Common myeloid progenitor, CD34-positive (primary cell): ENCODE measurements at regions not wholly inside any gene's neighbourhood (a gene's known extent, or its start where the extent isn't known, plus 50 kb on each side); places are given as distances from the start of the nearest gene placed in this dataset.

Experiments used
- CTCF ChIA-PET: fragments of 350-600 bp; sonication (Branson Sonifier 250); formaldehyde crosslinking; loops from one replicate; lab custom pipeline; 2021; ENCODE audit warnings: antibody characterized with exemption; lab: Charles Lee
- POLR2A ChIA-PET: fragments of 350-600 bp; sonication (Branson Sonifier 250); formaldehyde crosslinking; loops from one replicate; lab custom pipeline; 2021; ENCODE audit warnings: antibody characterized with exemption; lab: Charles Lee
- DNase-seq, 3 donors: peaks; one replicate each; pipeline versions ENCODE4 v3.0.0 to v3.0.0-alpha.2; 2013
- H3K27ac ChIP-seq, 2 experiments: 1 replicate in 1 of 2; 2 replicates in 1 of 2; pipeline ENCODE4 v1.7.0; 2013; ENCODE audit warnings: inconsistent platforms in 2 of 2, low read length in 2 of 2, mild to moderate bottlenecking in 2 of 2, low read depth in 1 of 2, moderate library complexity in 1 of 2; ENCODE audit not compliant: severe bottlenecking in 2 of 2, insufficient read depth in 1 of 2, poor library complexity in 1 of 2
- H3K27me3 ChIP-seq, 5 experiments: replicated peaks in 2 of 5; 1 replicate in 3 of 5; 2 replicates in 2 of 5; pipeline versions ENCODE4 v1.6.1 to v1.7.0; 2013; ENCODE audit warnings: low read length in 4 of 5, mild to moderate bottlenecking in 2 of 5, moderate library complexity in 2 of 5, inconsistent platforms in 1 of 5; ENCODE audit not compliant: insufficient read depth in 5 of 5, control insufficient read depth in 4 of 5
- H3K36me3 ChIP-seq, 4 experiments: 1 replicate in 2 of 4; 2 replicates in 2 of 4; pipeline versions ENCODE4 v1.6.1 to v1.7.0; 2013; ENCODE audit warnings: low read length in 3 of 4, control low read depth in 1 of 4, mild to moderate bottlenecking in 1 of 4; ENCODE audit not compliant: control insufficient read depth in 4 of 4, insufficient read depth in 4 of 4
- H3K4me1 ChIP-seq, 4 experiments: 1 replicate in 3 of 4; 2 replicates in 1 of 4; pipeline versions ENCODE4 v1.6.1 to v1.7.1; 2013; ENCODE audit warnings: low read length in 3 of 4, mild to moderate bottlenecking in 3 of 4, control low read depth in 1 of 4, inconsistent platforms in 1 of 4, moderate library complexity in 1 of 4; ENCODE audit not compliant: control insufficient read depth in 4 of 4, insufficient read depth in 4 of 4; ENCODE audit errors: control extremely low read depth in 1 of 4
- H3K4me3 ChIP-seq, 7 experiments: 1 replicate in 4 of 7; 2 replicates in 3 of 7; pipeline versions ENCODE4 v1.5.1 to v1.7.0; 2013; ENCODE audit warnings: mild to moderate bottlenecking in 7 of 7, low read length in 6 of 7, moderate library complexity in 6 of 7, inconsistent platforms in 2 of 7, low read depth in 2 of 7, control low read depth in 1 of 7; ENCODE audit not compliant: insufficient read depth in 4 of 7, control insufficient read depth in 1 of 7; ENCODE audit errors: extremely low read depth in 1 of 7
- H3K9me3 ChIP-seq, 5 experiments: 1 replicate in 4 of 5; 2 replicates in 1 of 5; pipeline versions ENCODE4 v1.6.1 to v1.7.1; 2013; ENCODE audit warnings: low read length in 4 of 5, mild to moderate bottlenecking in 2 of 5, inconsistent platforms in 1 of 5, low read depth in 1 of 5, moderate library complexity in 1 of 5; ENCODE audit not compliant: control insufficient read depth in 4 of 5, insufficient read depth in 2 of 5; ENCODE audit errors: control extremely low read depth in 1 of 5
- WGBS: methylation state at CpG from one replicate; pipeline ENCODE4 v1.1.5; 2013; ENCODE audit not compliant: insufficient coverage; 5-methylcytosine and 5-hydroxymethylcytosine counted together

- POLR2A ChIA-PET, result no interaction called here
- WGBS, result 97% methylated on average over 3 of the region's 3 CpGs
- no peak for DNase-seq
- Histone ChIP-seq H3K36me3 (no peaks in the 10 kb centered on the region), H3K27ac (no peak overlapping the region), H3K4me1 (no peaks in the 10 kb centered on the region), H3K4me3 (no peak overlapping the region), H3K9me3 (peaks cover 0 to 14% (median 0%) of the 10 kb centered on the region in 5 experiments), H3K27me3 (no peaks in the 10 kb centered on the region)
- CTCF ChIA-PET, result no interaction called here
Measured at GRCh38 chr6:88477413-88477812, 311.3 kb upstream of the CNR1 start.

- DNase-seq, result no peak
- H3K4me1 ChIP-seq, result no peaks in the 10 kb centered on the region
- no peak overlapping the region for H3K27ac ChIP-seq
- H3K4me3 ChIP-seq, result no peak overlapping the region
- WGBS, result 100% methylated on average over 1 of the region's 2 CpGs
- peaks cover 0 to 14% (median 0%) of the 10 kb centered on the region in 5 experiments for H3K9me3 ChIP-seq
- POLR2A ChIA-PET, result no interaction called here
- H3K27me3 ChIP-seq, result no peaks in the 10 kb centered on the region
- CTCF ChIA-PET, result no interaction called here
- no peaks in the 10 kb centered on the region for H3K36me3 ChIP-seq
Measured at GRCh38 chr6:88476388-88476787, 310.2 kb upstream of the CNR1 start.

GRCh38 chr6:88474720-88475119 lies 308.6 kb upstream of the CNR1 start:
- peaks cover 0 to 2% (median 0%) of the 10 kb centered on the region in 5 experiments for H3K27me3 ChIP-seq
- POLR2A ChIA-PET, result interaction anchor here (0.6 kb wide), 1 partner anchor 235 kb away, joined by 4 read pairs; no protein-coding TSS in a partner anchor
- no peak for DNase-seq
- no peak overlapping the region for H3K27ac ChIP-seq
- H3K4me3 ChIP-seq, result no peak overlapping the region
- H3K4me1 ChIP-seq, result no peaks in the 10 kb centered on the region
- CTCF ChIA-PET, result interaction anchor here (0.6 to 1.2 kb wide), 2 partner anchors 16 to 1135 kb away, joined by 3 read pairs; no protein-coding TSS in a partner anchor
- H3K36me3 ChIP-seq, result no peaks in the 10 kb centered on the region
- peaks cover 0 to 14% (median 1%) of the 10 kb centered on the region in 5 experiments for H3K9me3 ChIP-seq

- H3K4me3 ChIP-seq, result no peak overlapping the region
- ChIA-PET CTCF (no interaction called here), POLR2A (no interaction called here)
- H3K36me3 ChIP-seq, result no peaks in the 10 kb centered on the region
- no peak for DNase-seq
- peaks cover 0 to 10% (median 0%) of the 10 kb centered on the region in 5 experiments for H3K9me3 ChIP-seq
- 93% methylated on average over 2 of the region's 2 CpGs for WGBS
- peaks cover 0 to 2% (median 0%) of the 10 kb centered on the region in 5 experiments for H3K27me3 ChIP-seq
- H3K4me1 ChIP-seq, result no peaks in the 10 kb centered on the region
- no peak overlapping the region for H3K27ac ChIP-seq
Measured at GRCh38 chr6:88473589-88473988, 307.4 kb upstream of the CNR1 start.

GRCh38 chr6:88472851-88473525 lies 306.8 kb upstream of the CNR1 start:
- Histone ChIP-seq H3K27ac (no peak overlapping the region), H3K4me1 (no peaks in the 10 kb centered on the region), H3K9me3 (peaks cover 0 to 10% (median 0%) of the 10 kb centered on the region in 5 experiments), H3K4me3 (no peak overlapping the region), H3K27me3 (peaks cover 0 to 2% (median 0%) of the 10 kb centered on the region in 5 experiments), H3K36me3 (no peaks in the 10 kb centered on the region)
- no peak for DNase-seq
- WGBS, result 63% methylated on average over 8 of the region's 11 CpGs
- POLR2A ChIA-PET, result no interaction called here
- CTCF ChIA-PET, result no interaction called here

DNA sequence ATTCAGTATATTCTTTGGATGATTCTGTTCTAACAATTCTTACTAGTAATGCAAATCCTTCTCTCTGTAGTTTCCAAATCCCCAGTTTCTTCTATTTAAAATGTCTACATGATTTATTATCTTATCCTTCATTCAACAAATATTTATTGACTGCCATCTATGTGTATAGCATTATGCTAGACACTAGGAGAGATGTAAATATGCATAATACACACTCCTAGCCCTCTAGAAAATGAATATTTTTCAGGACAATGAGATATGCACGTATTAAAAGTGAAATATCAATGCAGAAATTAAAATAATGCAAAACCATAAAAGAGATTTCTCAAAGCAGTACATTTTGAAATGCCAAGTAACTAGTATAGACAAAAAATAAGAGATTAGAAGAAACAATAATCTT lies 293.5 kb upstream of the CNR1 start:
- Histone ChIP-seq H3K36me3 (no peaks in the 10 kb centered on the region), H3K4me3 (no peak overlapping the region), H3K27ac (no peak overlapping the region), H3K9me3 (peaks cover 0 to 3% (median 0%) of the 10 kb centered on the region in 5 experiments), H3K4me1 (no peaks in the 10 kb centered on the region), H3K27me3 (peaks cover 0 to 1% (median 0%) of the 10 kb centered on the region in 5 experiments)
- DNase-seq, result no peak
- CTCF ChIA-PET, result no interaction called here
- no CpG with 5 or more reads among the region's 1 CpG for WGBS
- POLR2A ChIA-PET, result no interaction called here

- no peak for DNase-seq
- Histone ChIP-seq H3K9me3 (peaks cover 0 to 3% (median 0%) of the 10 kb centered on the region in 5 experiments), H3K36me3 (no peaks in the 10 kb centered on the region), H3K4me3 (no peak overlapping the region), H3K27me3 (no peaks in the 10 kb centered on the region), H3K4me1 (no peaks in the 10 kb centered on the region), H3K27ac (no peak overlapping the region)
- ChIA-PET POLR2A (no interaction called here), CTCF (no interaction called here)
- WGBS, result 100% methylated on average over 1 of the region's 1 CpG
Measured at GRCh38 chr6:88459189-88459588, 293.0 kb upstream of the CNR1 start.
